ENCODE measurements at regions not wholly inside any gene's neighbourhood (a gene's known extent, or its start where the extent isn't known, plus 50 kb on each side); places are given as distances from the start of the nearest gene placed in this dataset.

- TF ChIP-seq CTCF (IDR thresholded peaks at IDR 0.05) (no peak), NR2C2 (CRISPR knock-in tag; IDR thresholded peaks at IDR 0.05) (no peak), ESRRA (CRISPR knock-in tag; IDR thresholded peaks at IDR 0.05; ENCODE audit: borderline replicate concordance) (no peak), NFE2L1 (CRISPR knock-in tag; IDR thresholded peaks at IDR 0.05) (no peak), TCF7 (CRISPR knock-in tag; IDR thresholded peaks at IDR 0.05; ENCODE audit: low read depth) (no peak), AR (CRISPR knock-in tag; IDR thresholded peaks at IDR 0.05) (no peak)
Observed at GRCh38 chr1:163823017-163823416, 501.3 kb downstream of the NUF2 start.

Measured in WTC11 (cell line).